ENCODE measurements at regions not wholly inside any gene's neighbourhood (a gene's known extent, or its start where the extent isn't known, plus 50 kb on each side); places are given as distances from the start of the nearest gene placed in this dataset.
A peak's percentile ranks its signal among the peaks of the same experiment; 100 is the strongest.

DNA sequence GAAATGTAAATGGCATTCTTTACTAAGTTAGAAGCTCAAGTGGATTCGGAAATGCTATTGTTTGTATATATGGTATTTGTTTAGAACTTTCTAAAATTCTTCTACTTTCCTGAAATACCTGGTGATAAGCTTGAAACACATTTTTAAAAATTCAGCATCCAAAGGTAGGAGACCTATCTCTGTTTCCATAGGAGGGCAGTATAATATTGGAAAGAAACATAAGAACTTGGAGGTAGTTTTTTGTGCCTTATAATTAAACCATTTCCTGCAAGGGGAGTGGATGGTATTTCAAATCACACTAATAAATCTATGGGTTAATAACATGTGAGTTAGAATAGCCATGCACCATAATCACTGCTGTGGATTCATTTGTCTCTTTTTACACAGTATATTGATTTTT is 217.4 kb upstream of the AADAT start:
- no peak for DNase-seq

DNA sequence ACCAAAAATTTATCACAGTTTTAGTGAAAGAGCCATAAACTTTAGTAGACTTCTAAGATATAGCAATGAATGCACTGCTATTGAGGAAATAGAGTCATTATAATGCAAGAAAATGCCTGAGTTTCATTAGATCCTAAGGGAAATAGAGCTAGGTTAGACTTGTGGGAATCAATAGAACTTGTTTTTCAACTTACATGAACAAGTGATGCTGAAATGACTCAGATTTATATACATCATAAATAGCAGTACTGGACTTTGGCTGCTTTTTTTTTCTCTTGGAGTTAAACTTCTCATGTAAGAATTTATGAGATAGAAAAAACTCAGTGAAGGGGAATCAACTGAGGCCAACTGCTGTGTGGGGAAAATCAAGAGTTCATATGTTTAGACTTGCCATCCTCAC is 216.5 kb upstream of the AADAT start:
- DNase-seq, result no peak

DNA sequence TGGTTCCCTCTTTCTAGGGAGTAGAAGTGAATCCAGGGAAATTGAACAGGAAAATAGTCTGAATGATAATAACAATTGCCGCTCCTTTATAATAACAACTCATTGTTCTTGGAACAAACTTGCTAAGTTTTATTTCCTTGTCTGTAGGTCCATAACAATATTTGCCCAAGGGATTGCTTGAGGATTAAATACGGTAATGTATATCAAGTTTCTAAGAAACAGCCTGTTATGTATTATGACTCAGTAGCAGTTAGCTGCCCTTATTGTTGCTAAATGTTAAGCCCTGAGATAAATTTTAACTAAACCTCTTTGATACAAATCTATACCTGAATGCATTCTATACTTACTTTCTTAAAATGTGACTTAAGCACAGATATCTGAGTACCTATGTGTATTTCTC is 215.9 kb upstream of the AADAT start:
- DNase-seq, result no peak

DNA sequence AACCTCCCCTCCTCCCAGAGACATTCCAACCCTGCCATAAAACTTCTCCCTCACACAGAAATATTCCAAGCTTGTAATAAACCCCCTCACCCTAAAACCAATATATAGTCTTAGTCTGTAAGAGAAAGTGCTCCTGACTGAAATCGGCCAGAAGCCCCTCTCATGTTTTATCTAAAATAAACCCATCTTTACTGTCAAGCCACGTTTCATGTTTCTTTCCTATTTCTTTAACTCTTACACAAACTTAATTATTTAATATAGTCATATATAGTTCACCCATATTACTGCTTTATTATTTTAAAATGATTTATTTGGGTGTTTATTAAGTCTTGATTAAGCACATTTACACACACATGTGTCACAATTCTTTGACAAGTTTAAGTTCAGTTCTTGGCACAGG is 191.3 kb upstream of the AADAT start:
- DNase-seq, result no peak

DNA sequence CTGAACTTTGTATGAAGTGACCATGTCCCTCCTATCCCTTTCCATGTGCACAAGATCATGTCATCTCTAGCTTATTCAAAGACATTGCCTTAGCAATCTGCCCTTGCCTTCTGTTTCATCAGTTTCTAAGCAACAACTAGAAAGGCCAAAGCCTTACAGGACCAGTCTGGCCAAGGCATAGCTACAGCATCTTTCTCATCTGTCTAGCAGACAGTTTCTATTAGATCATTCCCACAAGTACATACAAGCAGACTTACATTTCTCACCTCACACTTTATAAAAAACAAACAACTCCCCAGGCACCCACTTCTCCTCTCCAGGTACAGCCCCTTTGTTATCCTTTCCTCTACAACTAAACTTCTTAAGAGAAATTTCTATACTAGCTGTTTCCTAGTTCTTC is 188.7 kb upstream of the AADAT start:
- no peak for DNase-seq

DNA sequence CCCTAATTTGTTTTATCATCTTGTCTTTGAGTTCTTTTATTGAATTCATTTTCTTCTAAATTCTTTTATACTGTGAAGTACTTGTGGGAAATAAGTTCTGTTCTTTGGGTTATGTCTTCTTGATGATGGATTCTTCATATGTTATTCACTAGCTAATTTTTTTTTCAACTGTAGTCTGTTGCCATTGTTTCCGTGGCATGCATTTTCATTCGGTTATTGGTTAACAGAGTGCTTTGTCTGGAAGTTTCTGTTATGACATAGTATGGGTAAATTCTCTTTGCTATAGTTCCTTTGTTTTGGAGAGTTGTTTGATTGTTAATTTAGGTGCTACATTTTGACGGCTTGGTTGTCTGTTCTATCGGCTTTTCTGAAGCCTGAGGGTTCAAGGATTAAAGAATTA is 184.9 kb upstream of the AADAT start:
- no peak for DNase-seq

DNA sequence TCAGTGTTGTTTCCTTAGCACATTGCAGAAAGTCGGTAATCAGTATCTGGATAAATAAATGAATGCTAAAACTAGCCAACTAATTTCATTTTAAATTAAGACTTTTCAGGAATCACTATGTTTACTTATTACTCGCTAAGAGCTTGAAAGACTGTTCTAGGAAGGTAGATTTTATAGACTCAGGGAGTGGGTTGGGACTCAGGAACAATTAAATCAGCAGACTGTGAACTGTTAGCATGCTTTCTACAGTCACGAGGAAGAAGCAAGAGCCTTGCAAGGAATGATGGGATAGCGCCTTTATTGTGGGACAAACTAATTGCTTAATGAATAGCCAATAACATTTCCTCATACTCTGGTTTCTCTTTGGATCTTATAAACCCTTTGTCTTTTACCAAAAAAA is 183.2 kb upstream of the AADAT start:
- no peak for DNase-seq

DNA sequence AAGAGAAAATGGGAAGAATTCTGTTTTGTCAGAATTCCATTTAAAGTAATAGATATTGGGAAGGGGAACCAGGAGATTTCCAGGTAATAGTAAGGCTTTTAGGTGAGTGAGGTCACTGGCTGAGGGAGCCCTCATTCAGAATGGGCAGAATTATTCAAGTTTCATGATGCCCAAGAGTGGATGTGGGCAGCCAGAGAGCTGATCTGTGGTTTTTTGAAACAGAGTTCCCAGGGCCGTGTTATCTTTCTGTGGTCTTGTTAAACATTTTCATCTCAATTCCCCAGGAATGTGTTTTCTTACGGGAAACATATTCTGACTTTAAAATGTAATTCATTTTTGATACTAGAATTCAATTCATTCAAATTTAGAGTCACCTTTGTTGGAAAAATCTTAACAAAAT is 182.0 kb upstream of the AADAT start:
- DNase-seq, result no peak

DNA sequence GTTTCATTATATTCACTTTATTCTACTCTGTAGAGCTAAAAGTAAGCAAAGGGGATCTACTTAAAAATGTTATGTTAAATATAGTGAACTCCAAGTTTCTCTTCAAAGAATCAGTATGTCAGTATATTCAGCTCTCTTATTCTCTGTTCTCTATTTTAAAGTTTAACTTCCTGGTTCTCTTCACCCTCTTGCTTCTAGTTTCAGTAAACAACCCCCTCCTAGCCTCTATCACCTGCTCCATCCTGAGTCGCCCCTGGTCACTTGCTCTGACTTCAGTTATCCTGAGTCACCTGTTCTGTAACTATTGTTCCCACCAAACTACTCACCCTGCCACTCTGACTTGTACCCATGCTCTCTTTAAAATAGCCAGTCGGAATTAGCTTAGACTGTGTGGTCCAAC is 180.9 kb upstream of the AADAT start:
- DNase-seq, result no peak

DNA sequence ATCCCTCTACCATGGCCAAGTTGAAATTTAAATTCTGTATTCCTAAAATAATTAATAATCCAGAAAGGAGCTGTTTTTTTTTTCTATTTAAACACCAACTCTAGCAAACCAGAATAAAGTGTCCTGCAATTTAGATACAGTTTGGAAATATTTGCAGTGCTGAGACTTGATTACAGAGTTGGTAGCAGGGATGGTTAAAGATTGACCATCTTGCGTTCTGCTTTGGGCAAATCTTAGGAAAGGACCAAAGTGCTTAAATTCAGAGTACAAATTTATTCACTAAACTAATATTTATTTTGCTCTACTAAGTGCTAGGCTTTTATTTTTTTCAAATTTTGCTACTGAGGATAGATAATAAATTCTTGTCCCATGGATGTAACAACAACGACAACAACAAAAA is 180.2 kb upstream of the AADAT start:
- DNase-seq, result no peak

DNA sequence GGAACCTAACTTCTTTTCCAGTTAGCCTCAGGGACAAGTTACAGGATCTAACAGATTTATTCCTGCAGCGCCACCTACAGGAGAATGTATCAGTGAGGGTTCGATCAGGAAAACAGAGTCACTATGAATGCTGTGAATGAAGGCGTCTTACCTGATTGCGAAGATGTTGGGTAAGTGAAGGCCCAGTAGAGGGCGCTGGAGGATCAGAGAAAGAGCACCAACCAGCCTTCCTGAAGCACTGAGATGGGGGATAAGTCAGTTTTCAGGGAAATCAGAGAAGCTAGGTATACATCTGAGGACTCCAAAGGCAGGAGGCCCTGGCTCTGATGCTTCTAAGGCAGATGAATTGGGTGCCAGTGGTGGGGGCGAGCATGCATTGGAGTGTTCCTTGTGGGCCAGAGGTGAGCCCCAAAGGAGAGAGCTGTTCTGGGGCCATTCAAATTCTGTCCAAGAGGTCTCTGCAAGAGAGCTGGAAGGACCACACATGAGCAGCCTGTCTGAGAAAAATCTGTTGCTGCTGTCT is 169.9 kb upstream of the AADAT start:
- peak in 55 of 58 donors; percentile 1 to 89 (median 62) for DNase-seq

DNA sequence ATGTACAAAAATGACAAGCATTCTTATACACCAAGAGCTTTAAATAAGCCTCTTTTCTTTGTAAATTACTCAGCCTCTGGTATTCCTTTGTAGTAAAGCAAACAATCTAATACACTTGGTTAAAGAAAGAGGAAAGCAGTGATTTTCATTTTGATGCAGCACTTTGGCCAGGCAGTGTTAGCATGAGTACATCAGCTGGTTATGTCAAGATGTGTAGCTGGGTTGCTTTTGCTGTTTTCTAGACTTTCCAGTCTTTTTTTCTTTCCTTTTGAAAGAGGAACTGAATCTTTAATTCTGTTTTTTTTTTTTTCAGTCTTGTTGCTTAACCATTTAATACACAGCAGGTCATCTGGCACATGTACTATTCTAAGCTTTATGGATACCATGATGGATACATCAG is 167.1 kb upstream of the AADAT start:
- no peak for DNase-seq

DNA sequence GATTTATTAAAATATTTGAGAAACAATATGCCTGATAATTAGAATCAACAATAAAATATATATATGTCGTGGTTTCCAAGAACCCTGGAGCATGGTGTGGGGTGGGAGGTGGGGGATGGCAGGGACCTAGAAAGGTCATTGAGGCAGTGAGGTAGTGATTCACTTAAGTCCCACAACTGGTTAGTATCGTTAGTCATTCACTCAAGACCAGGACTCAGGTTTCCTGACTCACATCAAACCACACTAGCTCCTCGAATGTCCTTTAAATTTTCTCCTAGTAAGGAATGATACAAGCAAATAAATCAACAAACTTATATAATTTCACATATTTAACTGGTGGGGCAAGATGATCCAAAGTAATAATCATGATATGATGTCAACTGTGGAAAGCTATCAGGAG is 158.8 kb upstream of the AADAT start:
- no peak for DNase-seq

DNA sequence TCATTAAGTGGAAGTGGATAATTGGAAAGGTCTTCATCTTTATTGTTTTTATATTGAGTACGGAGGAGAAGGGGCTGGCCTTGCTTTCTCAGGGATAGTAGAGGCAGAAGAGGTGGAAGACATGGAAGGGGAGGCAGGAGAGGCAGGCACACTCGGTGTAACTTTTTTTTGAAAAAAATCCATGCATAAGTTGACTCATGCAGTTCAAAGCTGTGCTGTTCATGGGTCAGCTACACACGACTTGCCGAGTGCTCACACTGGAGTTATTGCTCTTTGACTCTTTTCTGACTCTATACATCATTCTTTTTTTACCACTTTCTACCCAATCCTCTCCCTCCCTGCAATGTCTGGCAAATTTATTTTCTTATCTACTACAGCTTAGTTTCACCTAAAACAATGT is 158.3 kb upstream of the AADAT start:
- no peak for DNase-seq

DNA sequence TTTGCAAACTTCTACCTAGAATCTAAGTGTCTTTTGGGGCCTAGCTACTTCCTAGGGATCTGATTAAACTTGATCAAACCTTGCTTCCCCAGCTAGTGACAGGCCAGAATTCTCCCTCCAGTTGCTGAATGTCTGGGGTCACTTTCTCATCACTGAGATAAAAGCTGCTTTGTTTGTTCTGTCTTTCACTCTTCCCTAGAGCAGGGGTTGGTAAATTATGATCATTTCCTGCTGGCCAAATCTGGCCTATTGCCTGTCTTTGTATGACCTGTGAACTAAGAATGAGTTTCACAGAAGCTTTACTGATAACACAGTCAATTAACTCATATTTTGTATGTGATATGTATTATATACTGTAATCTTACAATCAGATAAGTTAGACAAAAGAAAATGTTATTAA is 157.8 kb upstream of the AADAT start:
- no peak for DNase-seq

DNA sequence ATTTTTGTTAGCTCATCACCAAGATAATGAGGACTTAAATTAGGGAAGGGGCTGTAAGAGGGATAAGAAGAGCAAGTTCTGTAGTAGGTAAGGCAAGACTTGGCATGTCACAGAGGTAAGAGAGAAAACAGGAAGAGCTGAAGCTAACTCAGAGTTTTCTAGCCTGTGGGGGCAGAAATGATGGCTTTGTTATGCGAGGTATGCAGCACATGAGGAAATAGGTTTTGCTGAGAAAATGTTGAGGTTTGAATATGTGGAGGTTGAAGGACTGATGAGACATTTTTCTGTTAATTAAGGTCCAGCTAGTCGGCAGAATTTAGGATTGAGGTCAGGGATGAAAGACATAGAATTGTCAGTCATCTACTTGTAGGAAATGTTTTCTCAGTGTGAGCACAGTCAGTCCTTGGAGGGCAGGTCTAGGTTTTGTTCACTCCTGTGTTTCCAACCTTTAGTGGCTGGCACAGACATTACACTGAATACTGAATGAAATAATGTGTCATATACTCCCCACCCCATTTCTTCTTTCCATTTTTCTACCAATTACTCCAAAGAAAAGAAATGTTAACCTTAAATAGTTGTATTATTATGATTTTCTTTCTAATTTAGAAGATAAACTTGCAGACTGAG is 154.0 kb upstream of the AADAT start:
- no peak for DNase-seq

DNA sequence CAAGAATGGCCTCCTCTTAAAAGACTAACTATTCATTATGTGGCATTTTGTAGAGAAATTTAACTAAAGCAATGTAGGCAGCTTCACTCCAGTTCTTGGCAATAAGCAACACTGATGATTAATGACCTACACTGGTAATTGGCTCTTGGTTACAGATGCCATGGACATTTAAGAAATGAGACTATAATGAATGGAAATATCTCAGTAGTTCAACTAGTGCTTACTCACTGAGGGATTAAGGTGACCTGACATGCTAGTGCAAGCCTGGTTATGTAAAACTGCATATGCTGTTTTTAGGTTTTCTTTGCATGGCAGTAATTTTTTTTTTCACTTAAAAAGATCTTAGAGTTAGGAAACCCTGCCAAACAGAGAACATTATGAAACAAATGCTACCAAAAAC is 152.7 kb upstream of the AADAT start:
- DNase-seq, result peak in 2 of 58 donors; percentile 11 to 12

DNA sequence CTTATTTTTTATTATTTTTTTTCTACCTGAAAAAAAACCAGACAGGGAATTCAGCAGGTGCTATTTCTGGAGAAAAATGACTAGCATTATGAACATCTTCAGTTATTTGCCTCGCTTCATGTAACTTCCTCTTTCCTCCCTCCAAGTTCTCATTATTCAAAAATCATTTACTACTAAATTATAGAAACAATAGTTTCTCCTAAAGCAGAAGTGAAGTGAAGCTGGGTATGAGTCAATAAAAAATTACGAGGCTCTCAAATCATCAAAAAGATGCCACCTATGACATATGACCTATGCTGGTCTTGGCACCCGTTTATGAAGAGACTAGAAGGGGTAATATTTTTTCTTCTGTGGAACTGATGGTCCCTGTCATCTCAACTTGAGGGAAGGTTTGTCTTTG is 145.0 kb upstream of the AADAT start:
- DNase-seq, result no peak

DNA sequence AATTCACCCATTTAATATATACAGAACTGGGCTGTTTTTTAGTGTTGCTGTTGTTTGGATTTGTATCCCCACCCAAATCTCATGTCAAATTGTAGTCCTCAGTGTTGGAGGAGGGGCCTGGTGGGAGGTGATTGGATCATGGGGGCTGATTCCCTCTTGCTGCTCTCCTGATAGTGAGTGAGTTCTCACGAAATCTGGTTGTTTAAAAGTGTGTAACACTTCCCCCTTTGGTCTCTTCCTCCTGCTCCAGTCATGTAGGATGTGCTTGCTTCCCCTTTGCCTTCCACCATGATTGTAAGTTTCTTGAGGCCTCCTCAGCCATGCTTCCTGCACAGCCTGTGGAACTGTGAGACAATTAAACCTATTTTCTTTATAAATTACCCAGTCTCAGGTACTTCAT is 141.6 kb upstream of the AADAT start:
- no peak for DNase-seq

DNA sequence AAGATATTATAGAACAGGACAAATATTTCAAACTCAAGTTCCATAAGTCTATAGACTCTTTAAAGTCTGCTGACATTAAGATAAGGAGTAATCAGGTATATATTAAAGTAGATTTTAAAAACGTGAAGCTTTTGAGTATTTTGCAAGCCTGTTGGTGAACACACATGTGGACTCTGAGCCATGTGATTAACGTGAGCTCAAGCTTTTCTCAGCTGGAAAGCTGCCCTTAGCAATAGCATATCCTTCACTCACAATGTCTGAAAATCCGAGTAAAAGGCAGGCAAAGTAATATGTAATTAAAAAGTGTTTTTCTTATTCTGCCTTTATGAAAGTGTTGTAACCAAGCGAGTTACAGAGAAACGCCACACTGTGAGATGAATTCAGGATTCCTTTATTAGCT is 140.5 kb upstream of the AADAT start:
- DNase-seq, result no peak

DNA sequence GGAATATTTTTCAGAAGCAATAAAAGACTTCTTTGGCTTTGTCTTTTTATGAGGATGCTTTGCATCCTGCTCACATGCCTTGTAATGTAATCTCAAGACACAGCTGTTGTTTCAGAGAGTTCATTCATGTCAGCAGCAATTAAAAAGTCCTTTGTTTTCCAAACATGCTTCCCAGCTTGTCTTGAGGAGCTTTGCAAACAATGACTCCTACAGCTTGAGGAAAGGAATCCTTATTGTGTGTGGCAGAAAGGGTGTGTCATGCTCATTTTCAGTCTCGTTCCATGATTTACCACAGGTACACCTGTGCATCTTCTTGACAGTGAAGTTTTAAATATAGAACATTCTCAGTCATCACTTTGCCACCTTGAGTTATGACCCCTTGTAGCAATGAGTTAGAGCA is 139.2 kb upstream of the AADAT start:
- DNase-seq, result no peak

DNA sequence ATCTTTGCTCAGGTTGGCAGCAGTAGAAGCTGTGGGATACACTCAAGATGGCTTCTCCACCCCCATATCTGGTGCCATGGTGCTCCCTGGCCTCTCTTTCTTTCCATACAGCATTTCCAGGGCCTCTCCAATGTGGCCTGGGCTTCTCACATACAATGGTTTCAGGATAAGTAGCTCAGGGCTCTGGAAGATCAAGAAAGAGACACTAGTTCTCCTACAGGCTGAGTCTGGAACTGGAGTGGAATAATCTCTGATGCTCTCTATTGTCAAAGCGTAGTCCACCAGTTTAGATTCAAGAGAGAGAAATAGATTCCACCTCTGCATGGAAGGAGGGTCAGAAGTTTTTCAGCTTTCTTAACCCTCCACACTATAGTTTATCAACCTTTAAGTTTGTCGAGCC is 138.2 kb upstream of the AADAT start:
- no peak for DNase-seq

DNA sequence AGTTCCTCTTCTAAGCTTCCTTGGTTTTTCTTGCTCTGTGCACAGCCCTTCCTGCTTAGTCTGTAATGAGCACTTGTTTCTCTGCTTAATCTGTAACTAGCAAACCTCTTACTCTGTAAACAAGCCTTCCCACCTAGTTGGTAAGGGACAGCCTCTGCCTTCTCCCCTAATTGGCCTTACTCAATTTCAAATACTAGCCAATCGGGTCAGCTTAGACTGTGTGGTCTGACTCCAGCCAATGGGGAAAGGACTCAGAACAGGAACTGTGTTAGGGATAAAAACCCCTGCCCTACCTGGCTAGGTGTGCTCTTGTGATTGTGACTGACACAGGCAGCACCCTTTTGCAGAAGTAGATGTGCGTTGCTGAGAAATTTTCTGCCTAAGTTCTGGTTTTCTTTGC is 136.5 kb upstream of the AADAT start:
- no peak for DNase-seq

DNA sequence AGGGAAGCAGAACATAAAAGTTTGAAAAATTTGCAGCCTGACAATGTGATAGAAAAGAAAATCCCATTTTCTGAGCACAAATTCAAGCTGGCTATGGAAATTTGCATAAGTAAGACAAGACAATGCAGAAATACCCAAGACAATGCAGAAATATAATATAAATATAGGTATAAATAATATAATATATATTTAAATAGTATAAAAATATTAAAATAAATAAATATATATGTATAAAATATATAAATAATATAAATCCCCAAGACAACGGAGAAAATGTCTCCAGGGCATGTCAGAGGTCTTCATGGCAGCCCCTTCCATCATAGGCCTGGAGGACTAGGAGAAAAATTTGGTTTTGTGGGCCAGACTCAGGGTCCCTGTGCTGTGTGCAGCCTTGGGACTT is 125.0 kb upstream of the AADAT start:
- DNase-seq, result no peak
